ENCODE measurements at regions not wholly inside any gene's neighbourhood (a gene's known extent, or its start where the extent isn't known, plus 50 kb on each side); places are given as distances from the start of the nearest gene placed in this dataset.

DNA sequence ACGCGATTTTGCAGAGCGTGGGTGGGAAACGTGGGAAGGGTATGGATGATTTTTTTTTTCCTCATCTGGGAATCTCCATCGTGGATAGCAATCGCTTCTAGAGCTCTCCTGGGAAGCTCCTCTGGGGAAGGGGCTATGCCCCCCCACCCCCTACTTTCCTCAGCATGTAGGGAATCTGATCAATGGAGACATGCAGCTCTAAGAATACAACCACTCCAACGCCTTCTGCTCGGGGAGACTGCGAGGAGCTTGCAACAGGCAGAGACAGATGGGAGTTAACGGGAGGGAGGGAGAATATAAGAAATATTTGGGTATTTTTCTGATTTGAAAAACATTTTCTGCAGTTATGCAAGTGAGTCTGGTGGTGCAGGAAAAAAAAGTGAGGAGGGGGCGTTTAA lies 104.6 kb upstream of the HSD17B12 start:
- Histone ChIP-seq H3K79me2 (ENCODE audit: control insufficient read depth, insufficient read depth, low read length) (no peaks in the 10 kb centered on the region), H3K4me2 (ENCODE audit: control insufficient read depth, extremely low read depth, insufficient read depth, low read depth, low read length) (peak overlapping the region; percentile 30), H3K4me1 (ENCODE audit: control insufficient read depth, extremely low read depth, insufficient read depth, low read length) (peaks cover 4% of the 10 kb centered on the region), H3K9me1 (ENCODE audit: control insufficient read depth, extremely low read depth, insufficient read depth, low read length) (no peaks in the 10 kb centered on the region), H3K9ac (ENCODE audit: control insufficient read depth, extremely low read depth, insufficient read depth, low read length) (no peak overlapping the region), H3K4me3 (ENCODE audit: control insufficient read depth in 2 of 3, extremely low read depth in 1 of 3, insufficient read depth in 2 of 3, low read depth in 1 of 3, low read length in 3 of 3) (no peak overlapping the region), H2AFZ (ENCODE audit: control insufficient read depth, low read length) (no peak overlapping the region), H3K36me3 (ENCODE audit: control insufficient read depth in 2 of 2, extremely low read depth in 1 of 2, insufficient read depth in 2 of 2, low read length in 2 of 2) (no peaks in the 10 kb centered on the region), H3K27ac (ENCODE audit: control insufficient read depth, insufficient read depth, low read length) (no peak overlapping the region), H3K27me3 (ENCODE audit: control insufficient read depth, extremely low read depth, insufficient read depth, low read length) (peaks cover 91% of the 10 kb centered on the region), H3K9me3 (ENCODE audit: control insufficient read depth, low read depth, low read length) (no peaks in the 10 kb centered on the region), H4K20me1 (ENCODE audit: control insufficient read depth, extremely low read depth, insufficient read depth, low read length) (no peaks in the 10 kb centered on the region)
- dilution Hi-C loops (cut with MboI; ENCODE audit: extremely low pct_ligation_motif_present, low sequenced_read_pairs) = no loop called here
- FAIRE-seq = no peak
- TF ChIP-seq, protein P1, sequence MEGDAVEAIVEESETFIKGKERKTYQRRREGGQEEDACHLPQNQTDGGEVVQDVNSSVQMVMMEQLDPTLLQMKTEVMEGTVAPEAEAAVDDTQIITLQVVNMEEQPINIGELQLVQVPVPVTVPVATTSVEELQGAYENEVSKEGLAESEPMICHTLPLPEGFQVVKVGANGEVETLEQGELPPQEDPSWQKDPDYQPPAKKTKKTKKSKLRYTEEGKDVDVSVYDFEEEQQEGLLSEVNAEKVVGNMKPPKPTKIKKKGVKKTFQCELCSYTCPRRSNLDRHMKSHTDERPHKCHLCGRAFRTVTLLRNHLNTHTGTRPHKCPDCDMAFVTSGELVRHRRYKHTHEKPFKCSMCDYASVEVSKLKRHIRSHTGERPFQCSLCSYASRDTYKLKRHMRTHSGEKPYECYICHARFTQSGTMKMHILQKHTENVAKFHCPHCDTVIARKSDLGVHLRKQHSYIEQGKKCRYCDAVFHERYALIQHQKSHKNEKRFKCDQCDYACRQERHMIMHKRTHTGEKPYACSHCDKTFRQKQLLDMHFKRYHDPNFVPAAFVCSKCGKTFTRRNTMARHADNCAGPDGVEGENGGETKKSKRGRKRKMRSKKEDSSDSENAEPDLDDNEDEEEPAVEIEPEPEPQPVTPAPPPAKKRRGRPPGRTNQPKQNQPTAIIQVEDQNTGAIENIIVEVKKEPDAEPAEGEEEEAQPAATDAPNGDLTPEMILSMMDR (optimal IDR thresholded peaks at IDR 0.05 in 1 of 3, IDR thresholded peaks at IDR 0.05 in 1 of 3, conservative IDR thresholded peaks at IDR 0.05 in 1 of 3; ENCODE audit: extremely low read depth in 1 of 3, insufficient read depth in 2 of 3, low read length in 3 of 3) = no peak
- no peak for TF ChIP-seq EZH2 (IDR thresholded peaks at IDR 0.05; ENCODE audit: low read length)
- DNase-seq (ENCODE audit: low read depth, low spot score) = no peak

DNA sequence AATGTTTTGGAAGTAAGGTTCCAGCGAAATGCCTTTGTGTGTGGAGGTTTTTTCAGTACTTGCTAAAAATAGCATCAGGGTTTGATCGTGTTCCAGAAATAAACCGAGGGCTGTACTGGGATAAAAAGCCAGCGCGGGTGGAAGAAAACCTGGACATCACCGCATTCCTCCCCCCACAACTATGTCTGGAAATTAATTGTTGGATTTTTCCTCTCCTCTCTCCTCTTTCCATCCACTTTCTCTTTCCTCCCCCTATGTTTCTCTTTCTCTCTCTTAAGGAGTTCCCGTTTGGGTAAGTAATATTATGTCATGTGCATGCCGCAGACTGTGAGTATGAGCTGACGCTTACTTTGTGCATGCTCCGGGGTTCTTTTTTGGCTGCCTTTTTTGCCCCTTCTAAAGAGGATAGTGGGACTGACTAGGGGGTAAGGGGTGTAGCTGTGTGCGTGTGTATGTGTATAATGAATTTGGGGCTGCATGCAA lies 104.2 kb upstream of the HSD17B12 start:
- DNase-seq (ENCODE audit: low read depth, low spot score) (no peak), FAIRE-seq (no peak)
- H3K27me3 ChIP-seq (ENCODE audit: control insufficient read depth, extremely low read depth, insufficient read depth, low read length) = peaks cover 95% of the 10 kb centered on the region
- dilution Hi-C loops (cut with MboI; ENCODE audit: extremely low pct_ligation_motif_present, low sequenced_read_pairs) = no loop called here
- H4K20me1 ChIP-seq (ENCODE audit: control insufficient read depth, extremely low read depth, insufficient read depth, low read length) = no peaks in the 10 kb centered on the region
- H3K9ac ChIP-seq (ENCODE audit: control insufficient read depth, extremely low read depth, insufficient read depth, low read length) = no peak overlapping the region
- H2AFZ ChIP-seq (ENCODE audit: control insufficient read depth, low read length) = no peak overlapping the region
- no peaks in the 10 kb centered on the region for H3K9me1 ChIP-seq (ENCODE audit: control insufficient read depth, extremely low read depth, insufficient read depth, low read length)
- H3K79me2 ChIP-seq (ENCODE audit: control insufficient read depth, insufficient read depth, low read length) = no peaks in the 10 kb centered on the region
- H3K4me3 ChIP-seq (ENCODE audit: control insufficient read depth in 2 of 3, extremely low read depth in 1 of 3, insufficient read depth in 2 of 3, low read depth in 1 of 3, low read length in 3 of 3) = no peak overlapping the region
- H3K4me1 ChIP-seq (ENCODE audit: control insufficient read depth, extremely low read depth, insufficient read depth, low read length) = peaks cover 4% of the 10 kb centered on the region
- H3K36me3 ChIP-seq (ENCODE audit: control insufficient read depth in 2 of 2, extremely low read depth in 1 of 2, insufficient read depth in 2 of 2, low read length in 2 of 2) = no peaks in the 10 kb centered on the region
- H3K4me2 ChIP-seq (ENCODE audit: control insufficient read depth, extremely low read depth, insufficient read depth, low read depth, low read length) = no peak overlapping the region
- no peak overlapping the region for H3K27ac ChIP-seq (ENCODE audit: control insufficient read depth, insufficient read depth, low read length)
- H3K9me3 ChIP-seq (ENCODE audit: control insufficient read depth, low read depth, low read length) = no peaks in the 10 kb centered on the region
- TF ChIP-seq, protein P1 (optimal IDR thresholded peaks at IDR 0.05 in 1 of 3, IDR thresholded peaks at IDR 0.05 in 1 of 3, conservative IDR thresholded peaks at IDR 0.05 in 1 of 3; ENCODE audit: extremely low read depth in 1 of 3, insufficient read depth in 2 of 3, low read length in 3 of 3) = no peak
- peak; percentile 41 for TF ChIP-seq EZH2 (IDR thresholded peaks at IDR 0.05; ENCODE audit: low read length)

All from keratinocyte (primary cell).